ENCODE measurements at regions not wholly inside any gene's neighbourhood (a gene's known extent, or its start where the extent isn't known, plus 50 kb on each side); places are given as distances from the start of the nearest gene placed in this dataset.

- TF ChIP-seq, protein P1, sequence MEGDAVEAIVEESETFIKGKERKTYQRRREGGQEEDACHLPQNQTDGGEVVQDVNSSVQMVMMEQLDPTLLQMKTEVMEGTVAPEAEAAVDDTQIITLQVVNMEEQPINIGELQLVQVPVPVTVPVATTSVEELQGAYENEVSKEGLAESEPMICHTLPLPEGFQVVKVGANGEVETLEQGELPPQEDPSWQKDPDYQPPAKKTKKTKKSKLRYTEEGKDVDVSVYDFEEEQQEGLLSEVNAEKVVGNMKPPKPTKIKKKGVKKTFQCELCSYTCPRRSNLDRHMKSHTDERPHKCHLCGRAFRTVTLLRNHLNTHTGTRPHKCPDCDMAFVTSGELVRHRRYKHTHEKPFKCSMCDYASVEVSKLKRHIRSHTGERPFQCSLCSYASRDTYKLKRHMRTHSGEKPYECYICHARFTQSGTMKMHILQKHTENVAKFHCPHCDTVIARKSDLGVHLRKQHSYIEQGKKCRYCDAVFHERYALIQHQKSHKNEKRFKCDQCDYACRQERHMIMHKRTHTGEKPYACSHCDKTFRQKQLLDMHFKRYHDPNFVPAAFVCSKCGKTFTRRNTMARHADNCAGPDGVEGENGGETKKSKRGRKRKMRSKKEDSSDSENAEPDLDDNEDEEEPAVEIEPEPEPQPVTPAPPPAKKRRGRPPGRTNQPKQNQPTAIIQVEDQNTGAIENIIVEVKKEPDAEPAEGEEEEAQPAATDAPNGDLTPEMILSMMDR (IDR thresholded peaks at IDR 0.05) = no peak
- TF ChIP-seq, protein P2, sequence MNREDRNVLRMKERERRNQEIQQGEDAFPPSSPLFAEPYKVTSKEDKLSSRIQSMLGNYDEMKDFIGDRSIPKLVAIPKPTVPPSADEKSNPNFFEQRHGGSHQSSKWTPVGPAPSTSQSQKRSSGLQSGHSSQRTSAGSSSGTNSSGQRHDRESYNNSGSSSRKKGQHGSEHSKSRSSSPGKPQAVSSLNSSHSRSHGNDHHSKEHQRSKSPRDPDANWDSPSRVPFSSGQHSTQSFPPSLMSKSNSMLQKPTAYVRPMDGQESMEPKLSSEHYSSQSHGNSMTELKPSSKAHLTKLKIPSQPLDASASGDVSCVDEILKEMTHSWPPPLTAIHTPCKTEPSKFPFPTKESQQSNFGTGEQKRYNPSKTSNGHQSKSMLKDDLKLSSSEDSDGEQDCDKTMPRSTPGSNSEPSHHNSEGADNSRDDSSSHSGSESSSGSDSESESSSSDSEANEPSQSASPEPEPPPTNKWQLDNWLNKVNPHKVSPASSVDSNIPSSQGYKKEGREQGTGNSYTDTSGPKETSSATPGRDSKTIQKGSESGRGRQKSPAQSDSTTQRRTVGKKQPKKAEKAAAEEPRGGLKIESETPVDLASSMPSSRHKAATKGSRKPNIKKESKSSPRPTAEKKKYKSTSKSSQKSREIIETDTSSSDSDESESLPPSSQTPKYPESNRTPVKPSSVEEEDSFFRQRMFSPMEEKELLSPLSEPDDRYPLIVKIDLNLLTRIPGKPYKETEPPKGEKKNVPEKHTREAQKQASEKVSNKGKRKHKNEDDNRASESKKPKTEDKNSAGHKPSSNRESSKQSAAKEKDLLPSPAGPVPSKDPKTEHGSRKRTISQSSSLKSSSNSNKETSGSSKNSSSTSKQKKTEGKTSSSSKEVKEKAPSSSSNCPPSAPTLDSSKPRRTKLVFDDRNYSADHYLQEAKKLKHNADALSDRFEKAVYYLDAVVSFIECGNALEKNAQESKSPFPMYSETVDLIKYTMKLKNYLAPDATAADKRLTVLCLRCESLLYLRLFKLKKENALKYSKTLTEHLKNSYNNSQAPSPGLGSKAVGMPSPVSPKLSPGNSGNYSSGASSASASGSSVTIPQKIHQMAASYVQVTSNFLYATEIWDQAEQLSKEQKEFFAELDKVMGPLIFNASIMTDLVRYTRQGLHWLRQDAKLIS (CRISPR knock-in tag; IDR thresholded peaks at IDR 0.05; ENCODE audit: borderline replicate concordance) = no peak
- TF ChIP-seq ZNF512 (CRISPR knock-in tag; IDR thresholded peaks at IDR 0.05; ENCODE audit: borderline replicate concordance) = no peak
- no peak for TF ChIP-seq ZNF121 (CRISPR knock-in tag; IDR thresholded peaks at IDR 0.05)
- no peak for TF ChIP-seq NR3C1 (CRISPR knock-in tag; conservative IDR thresholded peaks at IDR 0.05; ENCODE audit: low read depth)
- TF ChIP-seq RELA (CRISPR knock-in tag; IDR thresholded peaks at IDR 0.05; ENCODE audit: borderline replicate concordance) = no peak
- TF ChIP-seq, protein P3, sequence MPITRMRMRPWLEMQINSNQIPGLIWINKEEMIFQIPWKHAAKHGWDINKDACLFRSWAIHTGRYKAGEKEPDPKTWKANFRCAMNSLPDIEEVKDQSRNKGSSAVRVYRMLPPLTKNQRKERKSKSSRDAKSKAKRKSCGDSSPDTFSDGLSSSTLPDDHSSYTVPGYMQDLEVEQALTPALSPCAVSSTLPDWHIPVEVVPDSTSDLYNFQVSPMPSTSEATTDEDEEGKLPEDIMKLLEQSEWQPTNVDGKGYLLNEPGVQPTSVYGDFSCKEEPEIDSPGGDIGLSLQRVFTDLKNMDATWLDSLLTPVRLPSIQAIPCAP (CRISPR knock-in tag; IDR thresholded peaks at IDR 0.05) = no peak
- no peak for TF ChIP-seq JUN (CRISPR knock-in tag; IDR thresholded peaks at IDR 0.05)
- TF ChIP-seq NFYB (CRISPR knock-in tag; conservative IDR thresholded peaks at IDR 0.05; ENCODE audit: low read depth) = no peak
- TF ChIP-seq MAX (CRISPR knock-in tag; IDR thresholded peaks at IDR 0.05) = no peak
Observed at GRCh38 chr6:145374570-145374969, 360.8 kb downstream of the EPM2A start.

All from WTC11 (cell line).